CD4-positive, alpha-beta T cell treated with Interleukin-10 for 1 hour (primary cell): ENCODE measurements at regions not wholly inside any gene's neighbourhood (a gene's known extent, or its start where the extent isn't known, plus 50 kb on each side); places are given as distances from the start of the nearest gene placed in this dataset.

Experiments
- DNase-seq: peaks from one replicate; pipeline ENCODE4 v3.0.0-alpha.2; 2020

GRCh38 chr6:164005004-164005711 is 590.6 kb downstream of the QKI start:
- DNase-seq = no peak

GRCh38 chr6:164000276-164000675 is 585.8 kb downstream of the QKI start:
- no peak for DNase-seq

GRCh38 chr6:163999475-164000125 is 585.1 kb downstream of the QKI start:
- no peak for DNase-seq

- no peak for DNase-seq
These were observed 584.0 kb downstream of the QKI start for GRCh38 chr6:163998496-163998895.

GRCh38 chr6:163996491-163996890 is 582.0 kb downstream of the QKI start:
- DNase-seq = no peak

- DNase-seq = no peak
These were observed 580.0 kb downstream of the QKI start for GRCh38 chr6:163994566-163994965.

GRCh38 chr6:163992701-163993100 is 578.2 kb downstream of the QKI start:
- DNase-seq = no peak

- no peak for DNase-seq
These were observed 577.5 kb downstream of the QKI start for GRCh38 chr6:163992056-163992455.

GRCh38 chr6:163991321-163991720 is 576.8 kb downstream of the QKI start:
- no peak for DNase-seq

- DNase-seq = no peak
These were observed 571.8 kb downstream of the QKI start for GRCh38 chr6:163986313-163986712.

- DNase-seq = no peak
These were observed 571.2 kb downstream of the QKI start for GRCh38 chr6:163985710-163986109.

- no peak for DNase-seq
These were observed 570.5 kb downstream of the QKI start for GRCh38 chr6:163985040-163985439.

GRCh38 chr6:163984124-163984936 is 569.8 kb downstream of the QKI start:
- DNase-seq = peak; percentile 6

- no peak for DNase-seq
These were observed 569.2 kb downstream of the QKI start for GRCh38 chr6:163983679-163984078.

- no peak for DNase-seq
These were observed 559.8 kb downstream of the QKI start for GRCh38 chr6:163974322-163974721.

GRCh38 chr6:163971841-163972838 is 557.6 kb downstream of the QKI start:
- DNase-seq = no peak

- DNase-seq = no peak
These were observed 556.5 kb downstream of the QKI start for GRCh38 chr6:163970846-163971564.

GRCh38 chr6:163965426-163966348 is 551.2 kb downstream of the QKI start:
- DNase-seq = no peak

GRCh38 chr6:163964789-163965188 is 550.3 kb downstream of the QKI start:
- DNase-seq = no peak

GRCh38 chr6:163963205-163964120 is 548.9 kb downstream of the QKI start:
- no peak for DNase-seq
